HG02852 (cell line): ENCODE measurements at regions not wholly inside any gene's neighbourhood (a gene's known extent, or its start where the extent isn't known, plus 50 kb on each side); places are given as distances from the start of the nearest gene placed in this dataset.

Source experiments
- ATAC-seq: cut with Tn5 transposase; IDR thresholded peaks from one replicate; pipeline ENCODE4 v1.9.1; 2021; ENCODE audit warnings: mild to moderate bottlenecking, moderate library complexity; ENCODE audit not compliant: unreplicated experiment

DNA sequence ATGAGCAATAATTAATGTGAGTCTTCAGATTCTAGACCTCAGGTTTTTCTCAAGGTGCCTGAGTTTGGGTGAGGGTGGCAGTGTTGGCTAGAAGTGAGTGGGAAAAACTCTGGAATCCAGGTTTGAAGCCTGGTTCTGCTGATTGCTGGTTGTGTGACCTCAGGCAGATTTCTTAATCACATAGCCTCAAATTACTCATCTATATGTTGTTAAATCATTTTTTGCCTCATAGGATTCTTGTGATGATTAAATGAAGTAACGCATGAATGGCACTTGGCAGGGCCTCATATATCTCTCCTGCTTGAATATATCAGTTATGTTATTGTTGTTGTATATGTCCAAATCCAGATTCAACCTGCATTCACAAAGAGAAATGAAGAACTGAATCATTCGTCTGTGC, 60.5 kb downstream of the NR2F2 start:
- ATAC-seq: no peak

DNA sequence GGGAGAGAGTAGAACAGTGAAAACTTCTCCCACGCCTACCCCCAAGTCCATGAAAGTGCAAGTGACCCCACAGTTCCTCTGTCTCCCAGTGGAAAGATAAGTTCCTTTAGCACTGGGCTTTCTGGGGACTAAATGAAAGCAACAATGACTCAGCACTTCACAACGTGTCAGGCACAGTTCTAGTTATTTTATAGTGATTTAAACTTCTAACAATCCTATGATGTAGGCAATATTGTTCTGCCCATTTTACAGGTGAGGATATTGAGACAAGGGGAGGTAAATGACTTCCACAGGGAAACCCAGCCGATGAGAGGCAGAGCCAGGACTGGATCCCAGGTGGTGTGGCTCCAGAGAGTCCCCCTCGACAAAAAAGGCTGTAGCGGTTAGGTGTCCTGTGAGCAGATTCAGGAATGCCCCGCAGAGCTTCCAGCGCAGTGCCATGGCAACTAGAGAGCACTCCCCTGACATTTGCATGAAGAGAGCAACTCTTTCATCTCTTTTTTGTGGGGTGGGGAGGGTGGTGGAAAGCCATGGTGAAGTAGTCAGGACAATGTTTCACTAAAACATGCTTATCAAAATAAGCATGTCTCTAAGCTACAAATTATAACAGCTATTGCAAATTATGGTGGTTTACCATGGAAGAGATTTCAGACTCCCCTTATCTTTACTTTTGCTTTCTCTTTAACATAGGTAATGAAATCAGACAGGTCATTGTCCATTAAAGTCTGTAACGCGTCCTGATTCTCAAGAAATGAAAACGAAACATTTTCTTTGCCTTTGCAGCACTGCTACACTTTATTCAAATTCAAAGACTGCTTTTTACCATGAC, 62.1 kb downstream of the NR2F2 start:
- no peak for ATAC-seq

GRCh38 chr15:96393209-96393513, 62.7 kb downstream of the NR2F2 start:
- no peak for ATAC-seq

DNA sequence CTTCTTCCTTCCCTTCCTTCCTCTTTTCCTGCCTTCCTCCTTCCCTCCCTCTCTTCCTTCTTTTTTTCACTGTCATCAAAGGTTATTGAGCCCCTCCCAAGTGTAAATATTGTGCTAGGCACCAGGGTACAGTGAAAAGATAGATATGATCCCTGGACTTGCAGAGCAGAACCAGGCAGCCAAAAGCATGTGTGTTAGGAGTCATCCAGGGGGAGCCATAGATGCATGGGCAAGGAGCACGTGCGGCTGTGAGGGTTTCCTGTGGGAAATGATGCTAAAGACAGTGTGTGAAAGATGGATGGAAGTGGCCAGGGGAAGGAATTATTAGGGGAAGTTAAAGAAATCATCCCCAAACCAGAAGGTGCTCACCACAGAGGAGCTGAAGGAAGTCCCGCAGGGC, 65.2 kb downstream of the NR2F2 start:
- no peak for ATAC-seq

- ATAC-seq: no peak
Measured at GRCh38 chr15:96398776-96399175, 68.3 kb downstream of the NR2F2 start.

DNA sequence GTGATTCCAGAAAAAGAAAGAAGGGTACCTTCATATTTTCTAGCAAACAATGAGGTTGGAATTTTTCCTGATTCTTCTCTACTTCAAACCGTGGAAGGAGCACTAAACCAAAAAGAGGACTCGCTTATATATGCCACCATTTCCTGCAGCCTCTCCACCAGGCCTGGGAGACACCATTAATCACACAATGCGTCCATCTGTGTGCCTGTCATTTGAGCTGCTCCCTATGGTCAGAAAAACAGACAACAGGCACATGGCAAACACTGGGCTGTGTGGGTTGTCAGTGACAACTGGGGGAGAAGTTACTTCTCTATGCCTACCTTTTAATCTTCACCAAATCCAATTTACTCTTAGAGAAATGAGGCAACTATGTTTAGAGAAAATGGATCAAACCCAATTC, 71.9 kb downstream of the NR2F2 start:
- no peak for ATAC-seq

DNA sequence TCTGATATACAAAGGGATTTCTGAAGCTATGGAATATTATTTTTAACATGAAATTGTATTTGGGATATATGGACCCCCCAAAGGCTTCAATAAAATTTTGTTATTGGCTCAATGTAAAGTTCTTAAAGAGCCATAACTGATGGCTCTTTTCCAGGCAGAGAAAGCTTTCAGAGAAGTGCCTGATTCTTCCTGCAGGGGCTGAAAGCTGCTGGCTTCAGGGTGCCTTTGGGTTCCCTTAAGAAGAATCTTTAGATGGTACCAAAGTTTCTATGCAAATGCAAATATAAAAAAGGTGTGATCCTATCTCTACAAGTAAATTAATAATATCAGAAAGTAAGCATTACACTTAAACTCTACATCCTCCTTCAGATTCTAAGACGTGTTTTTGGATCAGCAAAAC, 72.6 kb downstream of the NR2F2 start:
- no peak for ATAC-seq

DNA sequence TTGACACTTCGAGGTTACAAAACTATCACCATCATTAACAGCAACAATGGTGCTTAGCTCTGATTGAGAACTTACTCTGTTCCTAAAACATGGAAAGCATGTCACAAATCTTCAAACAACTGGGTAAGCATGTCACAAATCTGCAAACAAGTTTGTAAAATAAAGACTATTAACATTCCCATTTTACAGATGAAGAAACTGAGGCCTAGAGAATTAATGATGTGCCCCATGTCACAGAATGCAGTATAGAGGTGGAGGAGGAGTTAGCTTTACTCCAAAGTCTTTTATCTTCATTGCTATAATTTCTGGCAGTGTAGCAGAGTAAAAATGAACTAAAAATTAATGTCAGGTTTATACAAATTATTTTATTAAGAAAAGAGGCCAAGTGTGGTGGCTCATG, 73.4 kb downstream of the NR2F2 start:
- ATAC-seq: no peak

DNA sequence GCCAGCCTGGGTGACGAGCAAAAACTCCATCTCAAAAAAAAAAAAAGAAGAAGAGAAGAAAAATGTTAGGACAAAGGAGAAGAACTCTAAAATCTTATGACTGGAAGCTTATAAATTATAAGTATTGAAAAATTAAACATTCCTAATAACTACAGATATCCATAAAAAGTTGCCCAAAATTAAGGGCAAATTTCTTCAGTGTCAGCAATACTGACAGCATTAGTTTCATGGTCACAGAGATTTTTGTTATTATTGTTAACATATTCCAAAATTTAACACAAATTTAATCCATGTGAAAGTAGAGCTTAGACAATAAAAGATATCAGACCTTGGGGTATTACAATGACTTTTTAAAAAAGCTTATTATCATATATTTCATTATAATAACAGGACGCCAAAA, 74.1 kb downstream of the NR2F2 start:
- ATAC-seq: no peak

- no peak for ATAC-seq
Measured at GRCh38 chr15:96406291-96406690, 75.8 kb downstream of the NR2F2 start.

GRCh38 chr15:96406701-96407100, 76.2 kb downstream of the NR2F2 start:
- ATAC-seq: no peak

GRCh38 chr15:96407482-96407881, 77.0 kb downstream of the NR2F2 start:
- ATAC-seq: no peak

DNA sequence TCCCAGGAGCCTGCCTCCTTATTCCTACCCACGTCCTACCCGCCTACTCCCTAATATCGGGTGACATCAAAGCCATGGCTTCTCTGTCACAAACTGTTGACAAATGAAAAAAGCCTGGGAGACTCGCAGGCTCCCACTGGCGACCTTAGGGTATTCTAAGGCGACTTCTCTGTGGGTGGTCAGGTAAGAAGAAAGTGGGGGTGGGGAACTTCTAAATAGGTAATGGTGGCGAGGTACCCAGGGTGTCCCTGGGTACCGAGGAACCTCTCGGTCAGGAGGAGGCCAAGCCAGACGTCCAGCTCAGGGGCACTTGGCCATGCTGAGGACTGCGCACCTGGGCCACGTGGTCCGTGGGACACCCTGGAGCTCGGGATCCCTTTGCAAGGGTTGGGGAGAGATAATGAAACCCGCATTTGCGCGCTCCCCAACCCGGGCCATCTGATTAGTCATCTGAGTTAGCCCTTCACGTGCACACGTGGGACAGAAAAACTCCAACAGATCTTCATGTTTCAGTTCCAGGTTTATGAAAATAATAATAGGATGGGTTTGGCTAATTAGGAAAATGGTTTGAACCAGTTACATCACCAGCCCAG, 78.2 kb downstream of the NR2F2 start:
- no peak for ATAC-seq

DNA sequence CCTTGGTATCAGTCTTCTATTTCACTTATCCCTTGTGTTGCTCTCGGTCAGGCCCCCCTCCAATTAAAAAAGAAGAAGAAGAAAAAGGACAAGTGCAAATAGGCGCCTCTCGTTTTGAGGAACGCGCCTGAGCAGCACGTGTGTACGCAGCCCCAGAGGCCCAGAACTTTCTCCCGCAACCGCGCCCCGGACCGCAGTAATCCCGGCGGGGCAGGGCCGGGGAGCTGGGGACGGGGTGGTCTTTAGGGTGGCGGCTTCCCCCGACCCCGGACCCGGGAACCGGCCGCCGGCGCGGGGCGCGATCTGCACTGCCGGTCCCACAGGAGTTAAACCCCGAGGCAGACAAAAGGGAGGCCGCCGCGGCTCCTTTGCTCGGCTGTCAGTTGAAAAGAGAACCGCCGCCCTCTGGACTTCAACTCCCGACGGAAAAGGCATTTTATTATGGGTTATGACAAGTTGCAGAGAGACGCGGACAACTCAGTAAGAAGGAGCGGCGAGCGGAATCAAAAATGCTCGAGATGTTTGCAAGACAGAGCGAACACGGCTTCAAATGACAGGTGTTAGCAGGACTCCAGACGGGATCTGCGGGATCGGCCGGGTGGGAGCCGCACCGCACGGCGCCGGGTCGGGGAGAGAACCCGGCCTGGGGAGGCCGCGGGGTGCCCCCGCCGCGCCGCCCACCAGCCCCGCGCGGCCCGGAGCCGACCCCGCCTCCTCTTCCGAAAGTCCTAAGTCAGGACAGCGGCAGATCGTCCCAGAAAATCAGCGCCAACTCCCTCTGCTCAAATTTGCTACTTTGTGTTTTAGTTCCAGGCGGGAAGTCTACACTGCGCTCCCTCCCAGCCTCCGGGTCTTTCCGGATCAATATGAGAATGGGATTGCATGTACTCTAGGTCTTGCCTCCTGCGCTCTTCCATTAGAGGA, 79.0 kb downstream of the NR2F2 start:
- ATAC-seq: no peak

- ATAC-seq: no peak
Measured at GRCh38 chr15:96410175-96411055, 79.9 kb downstream of the NR2F2 start.

DNA sequence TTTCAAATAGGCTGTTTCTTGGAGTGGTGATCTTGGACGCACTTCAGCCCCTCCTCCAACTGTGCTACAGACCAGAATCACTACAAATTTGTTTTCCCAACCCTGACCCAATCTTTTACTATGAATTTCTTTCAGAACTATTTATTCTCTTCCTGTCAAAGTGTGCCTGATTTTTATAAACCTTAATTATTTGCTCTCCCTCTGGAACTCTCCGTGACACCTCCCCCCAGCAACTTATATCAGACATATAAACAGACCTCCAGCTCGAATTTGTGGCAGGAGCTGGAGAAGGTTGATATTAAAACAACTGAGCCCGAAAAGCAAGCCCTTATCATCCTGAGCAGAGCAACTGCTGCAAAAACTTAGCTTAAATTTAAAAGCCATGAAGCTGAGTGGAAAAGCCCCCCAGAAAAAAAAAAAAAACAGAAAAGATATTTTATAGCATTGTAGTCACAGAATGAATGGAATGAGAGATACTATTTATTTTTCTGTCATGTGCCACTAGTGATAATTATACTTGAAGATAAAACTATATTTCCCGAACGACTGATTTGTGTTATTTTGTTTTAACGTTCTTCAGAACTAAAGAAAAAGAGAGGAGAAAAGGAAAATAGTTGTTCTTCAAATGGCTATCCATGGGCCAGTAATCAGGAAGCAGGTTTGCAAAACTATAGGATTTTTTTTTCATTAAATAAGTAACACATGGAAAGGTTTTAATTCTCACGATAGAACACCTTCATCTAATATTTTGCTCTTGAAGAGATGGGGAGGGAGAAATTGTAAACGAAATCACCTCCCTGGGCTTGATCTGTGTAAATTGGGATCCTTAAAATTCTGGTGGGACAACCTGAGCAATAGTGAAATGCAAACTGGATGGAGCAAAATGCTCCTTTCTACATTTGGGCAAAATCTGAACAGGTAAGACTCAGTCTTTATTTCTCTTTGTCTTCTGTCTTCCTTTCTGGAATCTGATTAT, 80.8 kb downstream of the NR2F2 start:
- no peak for ATAC-seq

DNA sequence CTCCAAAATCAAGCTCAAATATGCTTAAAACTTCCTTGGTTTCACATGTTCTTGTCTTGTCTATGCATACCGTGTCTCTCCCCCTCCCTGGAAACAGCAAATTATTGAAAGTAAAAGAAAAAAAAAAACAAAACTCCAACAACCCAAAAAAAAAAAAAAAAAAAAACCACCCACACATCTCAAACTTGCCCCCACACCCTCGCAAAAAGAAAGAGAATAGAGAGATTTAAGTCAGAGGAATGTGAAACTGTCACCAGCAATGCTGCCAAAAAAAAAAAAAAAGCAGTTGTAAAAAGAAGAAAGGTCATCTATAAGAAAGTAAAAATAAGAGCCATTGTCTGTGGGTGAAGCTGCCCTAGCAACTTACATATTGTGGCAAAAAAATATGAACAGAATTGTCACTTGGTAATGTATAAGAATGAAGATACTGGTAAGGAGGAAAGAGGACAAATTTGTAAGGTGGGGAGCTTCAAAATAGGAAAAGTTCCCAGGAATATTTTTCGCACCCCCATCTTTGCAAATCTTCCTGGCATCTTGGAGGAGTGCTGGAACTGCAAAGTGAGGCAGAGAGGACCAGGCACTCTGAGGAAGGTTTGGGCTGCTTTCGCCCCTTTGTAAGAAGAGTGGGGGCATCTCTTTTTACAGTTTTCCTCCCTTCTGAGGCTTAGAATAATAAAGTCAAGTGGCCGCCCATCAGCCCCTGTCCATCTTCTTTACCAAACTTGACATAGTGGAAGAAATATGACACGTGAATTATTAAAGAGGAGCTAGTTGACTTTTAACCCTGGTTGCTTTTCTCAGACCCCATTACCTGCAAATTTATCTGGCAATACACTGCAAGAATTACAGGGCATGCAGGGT, 81.8 kb downstream of the NR2F2 start:
- no peak for ATAC-seq

- no peak for ATAC-seq
Measured at GRCh38 chr15:96412906-96413231, 82.4 kb downstream of the NR2F2 start.

DNA sequence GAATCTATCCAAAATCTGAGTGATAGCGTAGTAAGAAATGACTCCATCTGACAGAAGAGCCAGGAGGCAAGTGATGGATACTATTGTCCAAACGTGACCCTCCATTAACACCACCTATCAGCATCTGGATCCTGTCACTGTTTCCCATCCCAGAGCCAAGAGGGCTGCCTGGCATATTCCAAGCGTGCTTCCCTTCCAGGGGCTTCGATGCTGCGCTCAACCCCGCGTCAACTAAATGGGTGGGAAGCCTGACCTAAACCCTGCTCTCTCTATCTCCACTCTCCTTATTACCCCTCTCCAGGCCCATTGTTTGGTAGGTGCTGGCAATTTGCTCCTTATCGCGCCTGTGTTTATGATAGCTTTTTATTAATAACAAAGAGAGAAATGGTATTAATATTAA, 83.2 kb downstream of the NR2F2 start:
- ATAC-seq: no peak
